ENCODE measurements at regions not wholly inside any gene's neighbourhood (a gene's known extent, or its start where the extent isn't known, plus 50 kb on each side); places are given as distances from the start of the nearest gene placed in this dataset.

DNA sequence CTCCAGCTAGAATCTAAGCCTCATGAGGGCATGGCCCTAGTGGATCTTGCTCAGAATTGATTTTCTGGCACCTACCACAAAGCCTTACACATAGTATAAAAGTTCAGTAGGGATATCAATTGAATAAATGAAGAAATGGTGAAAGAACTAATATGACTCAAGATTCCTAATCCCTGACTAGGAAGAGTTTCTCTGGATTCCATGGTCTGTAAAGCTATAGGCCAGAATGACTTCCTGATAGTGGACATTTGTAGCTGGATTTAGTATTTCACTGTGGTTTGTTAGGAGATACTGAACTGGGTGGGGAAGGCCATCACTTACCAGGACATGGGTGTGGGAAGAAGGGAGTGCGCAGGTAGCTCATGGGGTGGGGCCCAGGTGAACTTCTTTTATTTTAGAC, 168.9 kb downstream of the RAP2B start:
- H2AFZ ChIP-seq (ENCODE audit: low read depth, low read length, poor library complexity, severe bottlenecking) = no peak overlapping the region
- CTCF ChIA-PET = no interaction called here
- no peaks in the 10 kb centered on the region for H3K4me1 ChIP-seq (ENCODE audit: control insufficient read depth in 1 of 2, insufficient read depth in 2 of 2, low read length in 2 of 2)
- DNase-seq (ENCODE audit: low read depth, low spot score) = no peak
- no peaks in the 10 kb centered on the region for H3K9me3 ChIP-seq (ENCODE audit: control insufficient read depth in 1 of 2, insufficient read depth in 1 of 2, low read depth in 1 of 2, low read length in 2 of 2)
- POLR2A ChIA-PET = no interaction called here
- no peak overlapping the region for H3K4me3 ChIP-seq (replicated peaks in 1 of 2; ENCODE audit: low read depth in 1 of 2, low read length in 2 of 2)
- BruUV-seq (replicated peaks) = no TSS peak
- TF ChIP-seq, protein P1, sequence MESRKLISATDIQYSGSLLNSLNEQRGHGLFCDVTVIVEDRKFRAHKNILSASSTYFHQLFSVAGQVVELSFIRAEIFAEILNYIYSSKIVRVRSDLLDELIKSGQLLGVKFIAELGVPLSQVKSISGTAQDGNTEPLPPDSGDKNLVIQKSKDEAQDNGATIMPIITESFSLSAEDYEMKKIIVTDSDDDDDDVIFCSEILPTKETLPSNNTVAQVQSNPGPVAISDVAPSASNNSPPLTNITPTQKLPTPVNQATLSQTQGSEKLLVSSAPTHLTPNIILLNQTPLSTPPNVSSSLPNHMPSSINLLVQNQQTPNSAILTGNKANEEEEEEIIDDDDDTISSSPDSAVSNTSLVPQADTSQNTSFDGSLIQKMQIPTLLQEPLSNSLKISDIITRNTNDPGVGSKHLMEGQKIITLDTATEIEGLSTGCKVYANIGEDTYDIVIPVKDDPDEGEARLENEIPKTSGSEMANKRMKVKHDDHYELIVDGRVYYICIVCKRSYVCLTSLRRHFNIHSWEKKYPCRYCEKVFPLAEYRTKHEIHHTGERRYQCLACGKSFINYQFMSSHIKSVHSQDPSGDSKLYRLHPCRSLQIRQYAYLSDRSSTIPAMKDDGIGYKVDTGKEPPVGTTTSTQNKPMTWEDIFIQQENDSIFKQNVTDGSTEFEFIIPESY (IDR thresholded peaks at IDR 0.05; ENCODE audit: extremely low read depth, insufficient replicate concordance, low read length) = no peak
- no peak for TF ChIP-seq EGR1 (IDR thresholded peaks at IDR 0.05; ENCODE audit: low read depth)
- TF ChIP-seq, protein P2, sequence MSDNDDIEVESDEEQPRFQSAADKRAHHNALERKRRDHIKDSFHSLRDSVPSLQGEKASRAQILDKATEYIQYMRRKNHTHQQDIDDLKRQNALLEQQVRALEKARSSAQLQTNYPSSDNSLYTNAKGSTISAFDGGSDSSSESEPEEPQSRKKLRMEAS (IDR thresholded peaks at IDR 0.05) = no peak
- no peaks in the 10 kb centered on the region for H3K79me2 ChIP-seq (ENCODE audit: insufficient read depth, low read length)
- no peaks in the 10 kb centered on the region for H3K27me3 ChIP-seq (ENCODE audit: insufficient read depth, low read length)
- RAD21 ChIA-PET (ENCODE audit: low non-redundant PET in 1 of 2, low total read pairs in 2 of 2, uncharacterized antibody in 2 of 2, unreplicated experiment in 2 of 2) = no interaction called here
- no peak overlapping the region for H3K9ac ChIP-seq (ENCODE audit: low read length)
- H3K36me3 ChIP-seq (ENCODE audit: control insufficient read depth in 1 of 2, insufficient read depth in 2 of 2, low read length in 2 of 2) = no peaks in the 10 kb centered on the region
- H3K4me2 ChIP-seq (ENCODE audit: low read length) = no peak overlapping the region
- intact Hi-C loops (cut with micrococcal nuclease) = no loop called here
- no peaks in the 10 kb centered on the region for H3K9me2 ChIP-seq (ENCODE audit: insufficient read depth)
- H3K27ac ChIP-seq (ENCODE audit: low read depth, low read length) = no peak overlapping the region
- H4K20me1 ChIP-seq (ENCODE audit: insufficient read depth) = no peaks in the 10 kb centered on the region
- ATAC-seq = no peak

DNA sequence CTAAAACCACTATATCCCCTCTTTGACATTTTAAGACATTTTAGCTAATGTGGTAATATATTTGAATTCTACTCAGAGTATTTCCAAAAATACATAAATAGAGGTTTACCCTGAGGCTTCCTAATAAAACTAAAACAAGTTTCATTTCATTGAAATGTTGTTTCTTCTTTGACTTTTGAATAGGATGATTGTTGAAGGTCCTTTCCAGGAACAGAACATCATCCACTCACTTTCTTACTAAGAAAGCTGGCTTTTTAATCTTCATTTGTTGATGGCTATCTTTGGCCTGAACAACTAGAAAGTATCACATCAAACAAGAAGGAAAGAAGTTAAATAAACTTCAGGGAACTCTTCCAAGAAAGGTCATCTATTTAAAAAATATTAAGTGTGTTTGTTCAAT, 169.7 kb downstream of the RAP2B start:
- no peak overlapping the region for H3K4me3 ChIP-seq (replicated peaks in 1 of 2; ENCODE audit: low read depth in 1 of 2, low read length in 2 of 2)
- no peak overlapping the region for H3K9ac ChIP-seq (ENCODE audit: low read length)
- no peaks in the 10 kb centered on the region for H3K4me1 ChIP-seq (ENCODE audit: control insufficient read depth in 1 of 2, insufficient read depth in 2 of 2, low read length in 2 of 2)
- no peak overlapping the region for H3K27ac ChIP-seq (ENCODE audit: low read depth, low read length)
- no peaks in the 10 kb centered on the region for H3K9me2 ChIP-seq (ENCODE audit: insufficient read depth)
- intact Hi-C loops (cut with micrococcal nuclease) = no loop called here
- POLR2A ChIA-PET = no interaction called here
- CTCF ChIA-PET = no interaction called here
- no peak overlapping the region for H2AFZ ChIP-seq (ENCODE audit: low read depth, low read length, poor library complexity, severe bottlenecking)
- DNase-seq (ENCODE audit: low read depth, low spot score) = no peak
- no peaks in the 10 kb centered on the region for H3K36me3 ChIP-seq (ENCODE audit: control insufficient read depth in 1 of 2, insufficient read depth in 2 of 2, low read length in 2 of 2)
- no peaks in the 10 kb centered on the region for H3K27me3 ChIP-seq (ENCODE audit: insufficient read depth, low read length)
- H3K4me2 ChIP-seq (ENCODE audit: low read length) = no peak overlapping the region
- ATAC-seq = no peak
- H3K79me2 ChIP-seq (ENCODE audit: insufficient read depth, low read length) = no peaks in the 10 kb centered on the region
- H4K20me1 ChIP-seq (ENCODE audit: insufficient read depth) = no peaks in the 10 kb centered on the region
- RAD21 ChIA-PET (ENCODE audit: low non-redundant PET in 1 of 2, low total read pairs in 2 of 2, uncharacterized antibody in 2 of 2, unreplicated experiment in 2 of 2) = no interaction called here
- no peaks in the 10 kb centered on the region for H3K9me3 ChIP-seq (ENCODE audit: control insufficient read depth in 1 of 2, insufficient read depth in 1 of 2, low read depth in 1 of 2, low read length in 2 of 2)
- TF ChIP-seq YY1 (IDR thresholded peaks at IDR 0.05; ENCODE audit: extremely low read depth, insufficient replicate concordance, low read depth, low read length) (no peak), SIN3A (IDR thresholded peaks at IDR 0.05; ENCODE audit: low read depth) (no peak), ZFX (IDR thresholded peaks at IDR 0.05) (no peak), CBX3 (IDR thresholded peaks at IDR 0.05; ENCODE audit: low read depth) (no peak), EZH2phosphoT487 (IDR thresholded peaks at IDR 0.05; ENCODE audit: borderline replicate concordance) (no peak), POLR2A (IDR thresholded peaks at IDR 0.05; ENCODE audit: borderline replicate concordance, extremely low read depth, insufficient read depth, insufficient read length) (no peak), SRF (IDR thresholded peaks at IDR 0.05; ENCODE audit: low read depth) (no peak), JUND (IDR thresholded peaks at IDR 0.05) (no peak), ZNF274 (IDR thresholded peaks at IDR 0.05; ENCODE audit: low read depth, low read length) (no peak)
- TF ChIP-seq, protein P1 (IDR thresholded peaks at IDR 0.05; ENCODE audit: extremely low read depth, insufficient replicate concordance, low read length) = no peak
- TF ChIP-seq, protein P3, sequence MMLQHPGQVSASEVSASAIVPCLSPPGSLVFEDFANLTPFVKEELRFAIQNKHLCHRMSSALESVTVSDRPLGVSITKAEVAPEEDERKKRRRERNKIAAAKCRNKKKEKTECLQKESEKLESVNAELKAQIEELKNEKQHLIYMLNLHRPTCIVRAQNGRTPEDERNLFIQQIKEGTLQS (IDR thresholded peaks at IDR 0.05) = no peak
- BruUV-seq (replicated peaks) = no TSS peak

All from HCT116 (cell line).